Ishikawa (cell line): ENCODE measurements at regions not wholly inside any gene's neighbourhood (a gene's known extent, or its start where the extent isn't known, plus 50 kb on each side); places are given as distances from the start of the nearest gene placed in this dataset.

Experiments
- CEBPB ChIP-seq: IDR thresholded peaks from 2 replicates; pipeline ENCODE4 v1.6.1; 2012
- CREB1 ChIP-seq: IDR thresholded peaks from 2 replicates; pipeline ENCODE4 v1.6.1; 2012; ENCODE audit warnings: low read depth
- EGR1 ChIP-seq: IDR thresholded peaks from 2 replicates; pipeline ENCODE4 v1.6.1; 2012
- EP300 ChIP-seq: IDR thresholded peaks from 2 replicates; pipeline ENCODE4 v1.6.1; 2012; ENCODE audit warnings: borderline replicate concordance
- FOXM1 ChIP-seq: IDR thresholded peaks from 2 replicates; pipeline ENCODE4 v1.6.1; 2012; ENCODE audit warnings: low read depth, borderline replicate concordance
- MAX ChIP-seq: IDR thresholded peaks from 2 replicates; pipeline ENCODE4 v1.6.1; 2012
- NFIC ChIP-seq: IDR thresholded peaks from 2 replicates; pipeline ENCODE4 v1.6.1; 2012
- RAD21 ChIP-seq: IDR thresholded peaks from 2 replicates; pipeline ENCODE4 v1.6.1; 2012; ENCODE audit warnings: low read depth
- REST ChIP-seq: IDR thresholded peaks from 2 replicates; pipeline ENCODE4 v1.6.1; 2012; ENCODE audit warnings: low read depth, mild to moderate bottlenecking
- TAF1 ChIP-seq: IDR thresholded peaks from 2 replicates; pipeline ENCODE4 v1.6.1; 2012; ENCODE audit warnings: low read depth, mild to moderate bottlenecking
- TCF12 ChIP-seq: IDR thresholded peaks from 2 replicates; pipeline ENCODE4 v1.6.1; 2012; ENCODE audit warnings: low read depth
- TEAD4 ChIP-seq: IDR thresholded peaks from 2 replicates; pipeline ENCODE4 v1.6.1; 2012
- USF1 ChIP-seq: IDR thresholded peaks from 2 replicates; pipeline ENCODE4 v1.6.1; 2012
- YY1 ChIP-seq: IDR thresholded peaks from 2 replicates; pipeline ENCODE4 v1.6.1; 2012; ENCODE audit warnings: low read depth
- ZBTB7A ChIP-seq: IDR thresholded peaks from 2 replicates; pipeline ENCODE4 v1.6.1; 2012; ENCODE audit warnings: low read depth

- no peak for TF ChIP-seq CREB1
- TF ChIP-seq EP300, result no peak
- no peak for TF ChIP-seq CEBPB
- TF ChIP-seq USF1, result no peak
- no peak for TF ChIP-seq TAF1
- no peak for TF ChIP-seq RAD21
- TF ChIP-seq YY1, result no peak
- no peak for TF ChIP-seq MAX
- TF ChIP-seq NFIC, result no peak
- no peak for TF ChIP-seq EGR1
- no peak for TF ChIP-seq ZBTB7A
- no peak for TF ChIP-seq TEAD4
- TF ChIP-seq FOXM1, result no peak
- TF ChIP-seq TCF12, result no peak
- no peak for TF ChIP-seq REST
These were observed 58.6 kb upstream of the NYAP2 start for GRCh38 chr2:225340923-225341322.

GRCh38 chr2:225337183-225337582 is 62.3 kb upstream of the NYAP2 start:
- no peak for TF ChIP-seq FOXM1
- TF ChIP-seq YY1, result no peak
- TF ChIP-seq NFIC, result no peak
- TF ChIP-seq CEBPB, result no peak

- TF ChIP-seq MAX (no peak), EGR1 (no peak)
These were observed 65.0 kb upstream of the NYAP2 start for GRCh38 chr2:225334514-225334913.

GRCh38 chr2:225328192-225328591 is 71.3 kb upstream of the NYAP2 start:
- TF ChIP-seq EGR1, result no peak
- no peak for TF ChIP-seq USF1
- no peak for TF ChIP-seq TEAD4
- TF ChIP-seq NFIC, result no peak
- TF ChIP-seq ZBTB7A, result no peak
- TF ChIP-seq CEBPB, result no peak
- no peak for TF ChIP-seq MAX
- TF ChIP-seq REST, result no peak
- TF ChIP-seq EP300, result no peak
- TF ChIP-seq YY1, result no peak
- TF ChIP-seq FOXM1, result no peak
- no peak for TF ChIP-seq RAD21
- no peak for TF ChIP-seq TAF1
- no peak for TF ChIP-seq CREB1
- TF ChIP-seq TCF12, result no peak

GRCh38 chr2:225326969-225327368 is 72.5 kb upstream of the NYAP2 start:
- TF ChIP-seq TEAD4 (no peak), CEBPB (peak; percentile 36; the same call in 1 of the 2 replicates)

- TF ChIP-seq EP300 (no peak), RAD21 (no peak), EGR1 (no peak), TAF1 (no peak), FOXM1 (no peak), REST (no peak), ZBTB7A (no peak), YY1 (no peak), MAX (no peak), TEAD4 (no peak), CEBPB (no peak), CREB1 (no peak), TCF12 (no peak), NFIC (no peak), USF1 (no peak)
These were observed 79.6 kb upstream of the NYAP2 start for GRCh38 chr2:225319872-225320271.
